GM23338 (cell line): ENCODE measurements at regions not wholly inside any gene's neighbourhood (a gene's known extent, or its start where the extent isn't known, plus 50 kb on each side); places are given as distances from the start of the nearest gene placed in this dataset.

ENCODE experiments used
- ATAC-seq: fragments of 200-7000 bp; cut with Tn5 transposase; 3 replicates; pipeline ENCODE4 v1.9.1; 2020
- DNase-seq: peaks from one replicate; pipeline ENCODE4 v3.0.0-alpha.2; 2015; ENCODE audit warnings: low spot score
- H2AFZ ChIP-seq: fragments of 200-600 bp; sonication (generic); 2 replicates; pipeline ENCODE4 v1.8.0; 2016; ENCODE audit warnings: antibody characterized with exemption, mild to moderate bottlenecking, moderate library complexity
- H3F3A ChIP-seq: fragments of 200-600 bp; sonication (generic); replicated peaks from 2 replicates; pipeline ENCODE4 v1.8.0; 2017; ENCODE audit warnings: antibody characterized with exemption, mixed run types, low read depth
- H3K27ac ChIP-seq: fragments of 200-600 bp; sonication (generic); 2 replicates; pipeline ENCODE4 v1.6.1; 2016; ENCODE audit warnings: low read depth
- H3K27me3 ChIP-seq: fragments of 200-600 bp; sonication (generic); 2 replicates; pipeline ENCODE4 v1.8.0; 2016; ENCODE audit warnings: mild to moderate bottlenecking, mixed run types, moderate library complexity; ENCODE audit not compliant: insufficient read depth
- H3K36me3 ChIP-seq: fragments of 200-600 bp; sonication (generic); 2 replicates; pipeline ENCODE4 v1.8.0; 2016; ENCODE audit warnings: mild to moderate bottlenecking; ENCODE audit not compliant: insufficient read depth
- H3K4me1 ChIP-seq: fragments of 200-600 bp; sonication (generic); 2 replicates; pipeline ENCODE4 v1.8.0; 2016; ENCODE audit warnings: mild to moderate bottlenecking, moderate library complexity; ENCODE audit not compliant: insufficient read depth
- H3K4me2 ChIP-seq: fragments of 200-600 bp; sonication (generic); 2 replicates; pipeline ENCODE4 v1.7.1; 2017; ENCODE audit warnings: mixed run types
- H3K4me3 ChIP-seq: fragments of 200-600 bp; sonication (generic); 2 replicates; pipeline ENCODE4 v1.6.1; 2016; ENCODE audit warnings: mixed run types
- H3K79me2 ChIP-seq: fragments of 200-600 bp; sonication (generic); replicated peaks from 2 replicates; pipeline ENCODE4 v1.8.0; 2017; ENCODE audit warnings: mild to moderate bottlenecking; ENCODE audit not compliant: insufficient read depth
- H3K9me2 ChIP-seq: fragments of 200-600 bp; sonication (generic); 2 replicates; pipeline ENCODE4 v1.8.0; 2017; ENCODE audit not compliant: insufficient read depth
- H4K20me1 ChIP-seq: fragments of 200-600 bp; sonication (generic); replicated peaks from 2 replicates; pipeline ENCODE4 v1.8.0; 2017; ENCODE audit warnings: mild to moderate bottlenecking; ENCODE audit not compliant: insufficient read depth
- H3K27ac Mint-ChIP-seq: 2 replicates; pipeline ENCODE4 v1.8.0; 2020; ENCODE audit warnings: inconsistent platforms, mild to moderate bottlenecking, moderate library complexity, mixed read lengths
- H3K27me3 Mint-ChIP-seq: 3 replicates; pipeline ENCODE4 v1.8.0; 2022; ENCODE audit warnings: low read depth, mild to moderate bottlenecking, moderate library complexity, mixed read lengths, inconsistent platforms; ENCODE audit not compliant: insufficient read depth, poor library complexity
- H3K36me3 Mint-ChIP-seq: 3 replicates; pipeline ENCODE4 v1.8.0; 2021; ENCODE audit warnings: low read depth, mild to moderate bottlenecking, inconsistent platforms, moderate library complexity, mixed read lengths
- H3K4me1 Mint-ChIP-seq: 3 replicates; pipeline ENCODE4 v1.8.0; 2020; ENCODE audit warnings: mild to moderate bottlenecking, inconsistent platforms, mixed read lengths
- H3K4me3 Mint-ChIP-seq: 3 replicates; pipeline ENCODE4 v1.8.0; 2021; ENCODE audit warnings: moderate library complexity, mild to moderate bottlenecking, inconsistent platforms, mixed read lengths
- H3K9me3 Mint-ChIP-seq: 3 replicates; pipeline ENCODE4 v1.8.0; 2020; ENCODE audit warnings: moderate library complexity, mild to moderate bottlenecking, inconsistent platforms, mixed read lengths
- CREB1 ChIP-seq: fragments of 250-450 bp; sonication (Bioruptor Pico); IDR thresholded peaks from 2 replicates; pipeline ENCODE4 v1.5.0; 2020; ENCODE audit warnings: low read depth, mild to moderate bottlenecking, moderate library complexity
- EZH2phosphoT487 ChIP-seq: fragments of 200-600 bp; sonication (generic); IDR thresholded peaks from one replicate; pipeline ENCODE4 v1.8.1; 2018; ENCODE audit warnings: antibody characterized with exemption; ENCODE audit not compliant: unreplicated experiment
- NANOG ChIP-seq: IDR thresholded peaks from 2 replicates; pipeline ENCODE4 v1.6.1; 2016; ENCODE audit warnings: antibody characterized with exemption, borderline replicate concordance
- POLR2AphosphoS5 ChIP-seq: IDR thresholded peaks from 2 replicates; pipeline ENCODE4 v1.6.1; 2016; ENCODE audit warnings: antibody characterized with exemption, low read depth
- ZNF331 ChIP-seq: fragments of 250-450 bp; sonication (Bioruptor Pico); IDR thresholded peaks from 2 replicates; pipeline ENCODE4 v1.5.0; 2020; ENCODE audit warnings: low read depth, mild to moderate bottlenecking, moderate library complexity
- ZNF462 ChIP-seq: fragments of 250-450 bp; sonication (Bioruptor Pico); IDR thresholded peaks from 2 replicates; pipeline ENCODE4 v1.5.0; 2020; ENCODE audit warnings: mild to moderate bottlenecking, moderate library complexity

- peaks cover 40% of the 10 kb centered on the region for H3K4me1 Mint-ChIP-seq
- H3K27ac Mint-ChIP-seq, result no peak overlapping the region
- Histone ChIP-seq H3K4me2 (no peak overlapping the region), H3K9me2 (no peaks in the 10 kb centered on the region), H3F3A (no peaks in the 10 kb centered on the region), H3K79me2 (no peaks in the 10 kb centered on the region), H3K27me3 (no peaks in the 10 kb centered on the region), H3K4me3 (no peak overlapping the region), H3K36me3 (no peaks in the 10 kb centered on the region), H3K4me1 (peaks cover 32% of the 10 kb centered on the region), H3K27ac (no peak overlapping the region), H4K20me1 (no peaks in the 10 kb centered on the region), H2AFZ (peak overlapping the region; percentile 3)
- DNase-seq (no peak), ATAC-seq (no peak)
- no peak overlapping the region for H3K4me3 Mint-ChIP-seq
- TF ChIP-seq EZH2phosphoT487, result no peak
- no peak for TF ChIP-seq POLR2AphosphoS5
- TF ChIP-seq CREB1 (CRISPR knock-in tag), result no peak
- TF ChIP-seq ZNF331 (CRISPR knock-in tag), result no peak
- TF ChIP-seq ZNF462 (CRISPR knock-in tag), result no peak
- no peak for TF ChIP-seq NANOG
- H3K36me3 Mint-ChIP-seq, result no peaks in the 10 kb centered on the region; the same call in 2 of the 3 replicates
- H3K27me3 Mint-ChIP-seq, result peaks cover 2% of the 10 kb centered on the region
- H3K9me3 Mint-ChIP-seq, result no peaks in the 10 kb centered on the region
Observed at GRCh38 chr6:139983555-139984276, 609.3 kb upstream of the CITED2 start.
